Suppressor macrophage treated with lipopolysaccharide for 1 hour (primary cell): ENCODE measurements at regions not wholly inside any gene's neighbourhood (a gene's known extent, or its start where the extent isn't known, plus 50 kb on each side); places are given as distances from the start of the nearest gene placed in this dataset.
A peak's percentile ranks its signal among the peaks of the same experiment; 100 is the strongest.
"Not testable (repeated sequence)": the region's sequence is repeated elsewhere in the genome, so short reads cannot be mapped to it uniquely, and the experiment has no call there.

Source experiments
- DNase-seq, 3 donors: peaks; one replicate each; pipeline ENCODE4 v3.0.0-alpha.2; 2020 to 2022

DNA sequence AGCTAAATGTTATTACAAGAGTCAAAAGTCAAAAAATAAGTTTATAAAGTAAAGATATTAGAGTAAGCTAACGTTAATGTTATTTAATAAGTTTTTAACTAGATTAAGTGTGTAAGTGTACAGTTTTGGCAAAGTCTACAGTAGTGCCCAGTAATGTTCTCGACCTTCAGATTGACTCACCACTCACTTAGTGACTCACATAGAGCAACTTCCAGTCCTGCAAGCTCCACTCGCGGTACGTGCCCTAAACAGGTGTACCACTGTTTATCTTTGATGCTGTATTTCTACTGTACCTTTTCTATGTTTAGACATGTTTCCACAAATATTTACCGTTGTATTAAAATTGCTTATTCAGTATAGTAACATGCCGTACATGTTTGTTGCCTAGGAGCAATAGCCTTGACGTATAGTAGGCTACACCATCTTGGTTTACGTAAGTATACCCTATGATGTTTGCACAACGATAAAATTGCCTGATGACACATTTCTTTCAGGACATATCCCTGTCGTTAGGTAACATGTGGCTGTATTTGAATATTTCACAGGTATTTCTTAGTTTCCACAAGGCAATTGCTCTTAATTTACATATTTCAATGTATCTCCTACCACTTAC, 1641.9 kb upstream of the PIK3C3 start:
- no peak for DNase-seq

DNA sequence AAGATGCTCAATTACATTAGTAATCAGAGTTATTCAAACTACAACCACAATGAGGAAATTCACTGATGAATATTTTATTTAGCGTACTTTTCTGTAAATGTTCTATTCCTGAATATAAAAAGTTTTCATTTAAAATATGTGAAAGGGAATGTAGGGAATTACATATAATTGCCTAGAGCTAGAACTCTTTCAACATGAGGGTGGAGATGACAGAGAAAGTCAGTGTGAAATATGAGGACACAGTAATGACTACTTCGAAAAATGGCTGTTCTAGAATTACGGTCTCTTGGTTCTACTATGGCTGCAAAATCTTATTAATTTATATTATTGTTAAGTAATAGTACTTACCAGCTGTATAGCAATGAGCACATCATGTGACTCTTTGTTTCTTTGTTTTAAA, 1647.4 kb upstream of the PIK3C3 start:
- no peak for DNase-seq

DNA sequence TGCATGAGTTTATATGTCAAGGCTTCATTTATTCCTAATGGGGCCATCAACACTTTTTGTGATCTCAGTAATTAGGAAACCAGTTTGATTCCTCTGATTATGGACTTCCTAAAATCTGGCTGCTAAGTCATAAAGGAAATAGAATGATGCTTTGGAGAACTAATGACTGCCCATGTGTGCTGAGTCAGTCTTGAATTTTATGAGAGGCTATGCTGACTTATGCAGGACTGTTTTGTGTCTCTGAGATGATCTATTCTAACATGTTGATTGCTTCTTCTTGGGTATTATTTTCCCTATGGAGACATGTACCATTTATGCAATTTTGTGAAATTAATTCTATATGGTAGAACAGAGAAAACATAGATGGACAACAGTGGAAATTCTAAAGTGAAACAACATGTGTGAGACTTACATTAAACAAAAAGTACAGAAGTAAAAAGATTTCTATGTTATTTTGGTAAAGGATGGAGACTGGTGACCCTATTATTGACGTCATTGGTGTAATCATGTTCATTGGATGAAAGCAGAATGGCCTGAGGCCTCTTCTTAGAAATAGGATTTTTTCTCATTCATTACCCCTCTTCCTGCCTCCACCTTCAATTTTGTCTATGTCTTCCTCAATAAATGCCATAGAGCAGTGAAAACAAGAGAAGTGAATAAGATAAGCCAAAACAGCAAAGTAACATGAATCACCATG, 1658.2 kb upstream of the PIK3C3 start:
- DNase-seq: no peak

DNA sequence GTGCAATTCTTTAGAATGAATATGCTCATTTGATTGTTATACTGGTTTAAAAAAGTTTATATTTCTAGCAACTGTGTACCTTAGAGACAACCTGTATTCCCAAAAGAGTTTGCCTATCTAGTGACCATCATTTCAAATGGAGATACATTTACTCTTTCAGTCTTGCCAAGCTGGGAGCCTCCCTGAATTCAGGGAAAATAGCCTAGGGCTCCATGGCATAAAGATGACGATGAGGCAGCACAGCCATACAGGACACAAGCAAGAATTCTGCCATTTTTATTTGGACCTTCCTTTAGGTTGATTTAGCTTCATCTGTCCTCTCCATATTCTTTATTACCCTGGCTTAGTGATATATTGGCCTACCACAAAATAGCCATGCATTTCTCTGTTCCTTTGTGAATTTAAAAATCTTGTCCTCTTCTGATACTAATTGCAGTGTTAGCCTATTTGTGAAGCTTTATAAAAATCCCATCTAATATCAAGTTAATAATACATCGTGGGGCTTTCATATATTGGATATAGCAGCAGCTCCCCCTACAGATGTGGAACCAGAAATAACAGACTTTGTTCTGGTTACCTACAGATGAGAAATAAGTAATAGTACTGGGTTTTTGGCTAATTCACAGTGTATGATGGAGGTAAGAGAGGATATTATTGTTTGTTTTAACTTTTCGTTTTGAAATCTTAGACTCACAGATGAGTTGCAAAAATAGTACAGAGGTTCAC, 1661.9 kb upstream of the PIK3C3 start:
- DNase-seq: no peak

DNA sequence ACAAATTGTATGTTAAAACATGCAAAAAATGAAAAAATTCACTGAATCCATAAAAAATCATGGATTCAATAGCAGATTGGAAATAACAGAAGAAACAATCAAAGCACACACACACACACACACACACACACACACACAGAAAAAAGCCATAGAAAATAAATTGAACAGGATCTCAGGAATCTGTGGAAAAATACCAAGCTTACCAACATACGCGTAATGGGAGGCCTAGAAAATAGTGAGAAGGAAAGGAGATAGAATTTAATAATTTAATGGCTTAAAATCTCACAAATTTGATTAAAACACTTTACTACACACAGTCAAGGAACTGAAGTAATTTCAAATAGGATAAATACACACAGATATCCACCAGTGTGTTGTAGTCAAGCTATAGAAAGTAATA, 1671.5 kb upstream of the PIK3C3 start:
- no peak for DNase-seq

DNA sequence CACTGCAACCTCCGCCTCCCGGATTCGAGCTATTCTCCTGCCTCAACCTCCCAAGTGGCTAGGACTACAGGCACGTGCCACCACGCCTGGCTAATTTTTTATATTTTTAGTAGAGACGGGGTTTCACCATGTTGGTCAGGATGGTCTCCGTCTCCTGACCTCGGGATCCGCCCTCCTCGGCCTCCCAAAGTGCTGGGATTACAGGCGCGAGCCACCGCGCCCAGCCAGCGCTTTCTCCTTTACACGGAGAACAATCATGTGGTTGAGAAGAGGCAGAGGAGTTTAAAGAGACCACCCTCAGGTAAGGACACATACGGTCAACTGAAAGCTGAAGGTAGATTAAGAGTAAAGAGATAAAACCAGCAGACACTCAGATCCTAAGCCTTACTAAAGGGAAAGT, 1673.7 kb upstream of the PIK3C3 start:
- not testable (repeated sequence) for DNase-seq

DNA sequence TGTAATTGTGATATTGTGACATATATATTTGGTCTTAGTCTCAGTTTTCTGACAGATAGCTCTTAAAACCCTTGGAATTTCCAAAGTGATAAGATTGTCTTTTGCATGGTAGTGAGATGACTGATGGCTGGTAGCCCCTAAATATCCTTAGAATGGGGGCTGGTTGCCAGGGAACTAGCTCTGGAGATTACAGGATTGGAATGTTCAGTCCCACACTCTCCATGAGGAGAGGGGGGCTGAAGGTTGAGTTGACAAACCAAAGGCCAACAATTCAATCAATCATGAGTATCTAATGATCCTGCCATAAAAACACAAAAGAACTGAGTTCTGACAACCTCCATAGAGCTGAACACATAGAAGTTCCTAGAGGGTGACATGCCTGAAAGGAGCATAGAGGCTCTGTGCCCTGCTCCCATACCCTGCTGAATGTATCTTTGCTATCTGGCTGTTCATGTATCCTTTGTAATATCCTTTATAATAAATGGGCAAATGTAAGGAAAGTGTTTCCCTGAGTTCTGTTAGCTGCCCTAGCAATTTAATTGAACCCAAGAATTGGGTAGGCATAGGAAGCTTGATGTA, 1680.3 kb upstream of the PIK3C3 start:
- DNase-seq: no peak

DNA sequence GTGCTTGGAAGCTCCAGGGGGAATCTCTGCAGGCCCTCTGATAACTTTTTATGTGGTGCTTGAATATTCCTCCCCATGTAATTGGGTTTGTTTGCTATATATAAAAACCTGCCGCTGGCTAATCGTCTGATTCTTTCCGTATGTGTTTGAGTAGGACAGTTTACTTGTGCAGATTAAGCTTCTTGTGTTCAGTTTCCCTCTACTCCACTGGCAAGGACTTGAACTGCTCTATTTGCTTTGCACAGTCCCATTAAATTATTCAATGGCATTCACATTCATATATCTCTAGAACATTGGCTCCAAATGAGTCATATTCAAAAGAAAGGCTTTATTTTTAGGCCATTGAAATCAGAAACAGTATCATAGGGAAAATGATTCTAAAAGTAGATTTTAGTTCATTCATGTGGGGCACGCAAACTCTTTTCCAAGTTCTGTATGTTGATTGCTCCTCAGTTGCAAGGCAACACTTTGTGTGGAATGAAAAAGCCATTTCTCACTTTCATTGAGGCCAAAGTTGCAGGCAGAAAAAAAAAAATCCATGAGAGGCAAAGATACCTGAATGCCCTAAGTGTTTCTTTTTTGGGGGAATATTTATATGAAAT, 1682.3 kb upstream of the PIK3C3 start:
- DNase-seq: no peak

DNA sequence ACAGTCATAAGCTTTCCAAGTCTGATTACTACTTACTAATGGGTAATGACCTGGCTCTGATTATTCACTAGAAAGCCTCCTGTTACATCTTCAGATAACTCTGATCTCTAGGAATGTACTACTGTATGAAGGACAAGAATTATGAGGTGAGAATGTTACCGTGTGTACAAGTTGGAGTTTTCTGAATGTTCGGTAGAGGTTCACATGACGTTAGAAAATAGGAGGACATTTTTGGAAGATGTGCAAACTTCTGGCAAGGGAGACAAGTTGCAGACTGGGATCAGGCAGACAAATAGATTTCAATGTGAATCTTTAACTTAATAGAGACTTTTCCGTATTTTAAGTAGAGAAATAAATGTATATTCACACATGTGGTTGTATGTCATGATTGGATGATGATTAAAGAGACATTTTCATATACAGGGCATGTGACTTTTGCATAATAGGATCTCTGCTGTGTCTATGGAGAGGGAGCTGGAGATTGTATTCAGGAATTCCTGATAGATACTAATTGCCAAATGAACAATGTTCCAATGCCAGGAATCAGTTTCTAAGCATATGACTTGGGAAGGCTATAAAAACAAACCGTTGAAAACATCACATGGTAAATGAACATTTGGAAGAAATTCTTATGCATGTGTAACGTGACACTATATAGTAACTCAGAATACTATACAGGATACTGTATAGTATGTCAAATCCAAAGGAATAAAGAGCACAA, 1695.8 kb upstream of the PIK3C3 start:
- no peak for DNase-seq

DNA sequence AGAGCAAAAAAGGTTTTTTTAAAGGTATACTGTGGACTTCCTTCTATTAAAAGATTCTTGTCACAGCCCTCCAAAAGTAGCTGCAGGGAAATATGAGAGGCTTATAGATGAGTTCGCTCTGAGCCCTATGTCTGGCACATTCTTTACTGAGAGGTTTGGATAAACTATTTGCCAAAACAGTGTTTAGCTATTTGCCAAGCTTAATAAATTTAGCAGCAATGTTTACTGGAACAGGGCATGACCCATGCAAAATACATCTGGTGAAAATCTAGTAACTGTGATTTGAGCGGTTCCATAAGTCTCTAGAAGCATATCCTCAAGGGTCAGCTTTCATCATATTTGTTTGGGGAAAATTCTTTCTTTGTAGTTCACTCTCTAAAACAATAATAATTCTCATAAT, 1696.7 kb upstream of the PIK3C3 start:
- DNase-seq: no peak

DNA sequence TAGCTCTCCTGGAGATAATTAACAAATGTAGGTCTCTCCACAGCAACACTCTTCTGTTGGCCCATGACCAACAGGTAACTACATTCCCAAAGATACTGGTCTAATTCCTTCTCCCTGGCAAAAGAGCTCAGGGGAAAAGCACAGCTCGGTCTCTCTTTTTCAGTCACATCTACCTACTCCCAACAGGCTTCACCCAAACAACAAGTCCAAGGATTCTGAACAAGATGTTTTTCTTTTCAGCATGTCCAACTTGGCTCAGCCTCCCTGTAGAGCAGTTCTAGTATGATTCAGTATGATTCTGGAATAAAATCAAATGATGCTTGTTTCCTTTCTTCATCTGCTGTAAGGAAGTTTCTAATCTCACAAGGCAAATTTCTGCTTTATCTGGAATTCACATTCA, 1704.8 kb upstream of the PIK3C3 start:
- DNase-seq: no peak

DNA sequence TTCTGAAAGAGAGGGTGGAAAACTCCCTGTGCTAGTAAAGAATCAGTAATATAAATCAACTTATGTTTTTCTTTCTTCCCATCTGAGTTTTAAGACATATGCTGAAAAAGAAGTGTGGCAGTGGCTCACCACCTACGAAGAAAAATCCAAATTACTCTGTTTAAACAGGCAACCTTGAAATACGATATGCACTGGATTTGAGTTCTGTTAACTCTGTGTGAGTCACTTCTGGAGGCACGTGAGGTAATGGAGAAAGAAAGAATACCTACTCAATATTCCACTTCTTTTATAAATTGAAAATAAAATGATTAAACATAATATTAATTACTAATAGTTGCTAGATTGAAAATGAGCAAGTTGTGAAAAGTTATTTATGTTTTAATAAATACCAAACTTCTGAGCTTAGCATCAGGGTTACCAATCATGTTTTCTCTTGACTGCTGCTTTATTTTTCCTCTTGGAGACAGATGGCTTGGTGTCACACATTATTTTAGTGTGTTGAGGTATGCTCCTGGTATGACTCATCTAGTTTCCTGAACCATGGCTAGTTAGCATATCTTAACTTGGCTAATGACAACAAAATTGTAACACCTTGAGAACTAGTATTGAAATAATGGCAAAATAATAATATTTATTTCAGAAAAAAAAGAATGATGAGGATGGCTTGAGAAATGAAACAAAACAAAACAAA, 1705.5 kb upstream of the PIK3C3 start:
- no peak for DNase-seq

DNA sequence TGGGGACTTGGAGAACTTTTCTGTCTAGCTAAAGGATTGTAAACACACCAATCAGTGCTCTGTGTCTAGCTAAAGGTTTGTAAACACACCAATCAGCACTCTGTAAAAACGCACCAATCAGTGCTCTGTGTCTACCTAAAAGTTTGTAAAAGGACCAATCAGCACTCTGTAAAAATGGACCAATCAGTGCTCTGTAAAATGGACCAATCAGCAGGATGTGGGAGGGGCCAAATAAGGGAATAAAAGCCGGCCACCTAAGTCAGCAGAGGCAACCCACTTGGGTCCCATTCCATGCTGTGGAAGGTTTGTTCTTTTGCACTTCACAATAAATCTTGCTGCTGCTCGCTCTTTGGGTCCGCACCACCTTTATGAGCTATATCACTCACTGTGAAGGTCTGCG, 1709.4 kb upstream of the PIK3C3 start:
- not testable (repeated sequence) for DNase-seq

DNA sequence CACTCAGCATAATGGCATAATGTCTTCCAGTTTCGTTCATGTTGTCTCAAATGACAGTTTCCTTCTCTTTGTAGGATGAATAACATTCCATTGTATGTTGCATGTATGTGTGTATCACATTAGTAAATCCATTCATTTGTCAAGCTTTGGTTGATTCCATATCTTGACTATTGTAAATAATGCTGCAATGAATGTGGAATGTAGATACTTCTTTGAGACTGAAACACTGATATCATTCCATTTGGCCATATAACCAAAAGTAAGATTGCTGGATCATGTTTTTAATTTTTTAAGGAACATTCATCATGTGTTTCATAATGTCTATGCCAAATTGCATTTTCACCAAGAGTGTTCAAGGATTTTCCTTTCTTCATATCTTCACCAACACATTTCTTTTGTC, 1711.4 kb upstream of the PIK3C3 start:
- DNase-seq: no peak

DNA sequence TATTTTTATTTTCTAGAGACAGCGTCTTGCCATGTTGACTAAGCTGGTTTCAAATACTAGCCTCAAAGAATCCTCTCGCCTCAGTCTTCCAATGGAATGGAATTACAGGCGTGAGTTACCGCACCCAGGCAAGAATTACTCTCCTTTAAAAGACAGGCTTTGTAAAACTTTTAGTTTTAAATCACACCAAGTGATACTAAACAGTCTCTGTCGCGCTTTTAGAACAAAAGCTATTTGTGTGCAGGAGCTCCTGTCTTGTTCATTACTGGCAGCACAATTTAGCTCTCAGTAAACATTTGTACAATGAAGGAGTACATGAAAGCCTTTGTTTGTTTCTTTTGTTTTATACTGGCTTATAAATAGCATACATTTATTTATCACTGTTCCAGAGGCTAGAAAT, 1719.2 kb upstream of the PIK3C3 start:
- no peak for DNase-seq

DNA sequence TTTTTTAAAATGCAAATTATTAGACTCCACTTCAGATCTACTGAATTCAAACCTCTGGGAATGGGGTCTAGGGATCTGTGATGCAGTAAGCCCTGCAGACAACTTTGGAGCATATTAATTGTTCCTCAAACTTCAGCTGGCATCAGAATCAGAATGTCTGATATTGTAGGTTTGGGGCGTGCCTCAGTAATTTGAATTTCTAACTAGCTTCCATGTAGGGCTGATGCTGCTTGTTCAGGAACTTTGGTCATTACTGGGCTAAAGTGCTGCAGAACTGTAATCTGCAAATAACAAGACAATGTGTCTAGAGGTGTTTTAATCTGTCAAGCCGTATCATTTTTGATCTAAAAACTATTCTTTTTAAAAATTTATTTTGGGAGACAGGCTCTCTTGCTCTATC, 1719.7 kb upstream of the PIK3C3 start:
- no peak for DNase-seq

DNA sequence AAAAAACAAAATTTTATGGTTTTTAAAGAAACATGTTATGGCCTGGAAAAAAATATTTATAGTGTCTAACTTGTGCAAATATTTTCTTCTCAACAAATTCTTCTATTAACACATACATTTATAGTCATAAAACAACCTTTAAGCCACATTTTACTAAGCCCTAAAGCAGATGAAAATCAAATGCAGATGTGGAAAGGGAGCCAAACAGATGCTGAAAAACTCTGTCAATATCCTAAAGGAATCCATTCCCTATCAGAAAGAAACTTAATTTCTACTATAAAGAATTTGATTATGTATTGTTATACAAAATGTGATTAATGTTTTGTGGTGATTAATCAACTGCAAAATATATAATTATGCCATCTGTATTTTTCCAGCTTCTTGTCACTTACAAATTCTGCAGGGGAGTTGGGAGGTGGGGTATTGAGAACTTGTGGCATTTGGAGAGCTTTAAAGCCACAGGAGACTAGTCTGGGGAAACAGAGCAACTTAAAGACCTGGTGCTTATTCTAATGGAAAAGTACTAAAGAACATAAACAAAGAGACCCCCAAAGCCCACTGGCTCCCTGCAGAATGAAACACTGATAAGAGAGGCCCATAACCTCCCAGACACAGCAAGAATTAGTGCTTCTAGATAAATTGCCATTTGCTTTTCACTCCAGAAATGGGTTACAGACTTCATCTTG, 1721.0 kb upstream of the PIK3C3 start:
- no peak for DNase-seq

DNA sequence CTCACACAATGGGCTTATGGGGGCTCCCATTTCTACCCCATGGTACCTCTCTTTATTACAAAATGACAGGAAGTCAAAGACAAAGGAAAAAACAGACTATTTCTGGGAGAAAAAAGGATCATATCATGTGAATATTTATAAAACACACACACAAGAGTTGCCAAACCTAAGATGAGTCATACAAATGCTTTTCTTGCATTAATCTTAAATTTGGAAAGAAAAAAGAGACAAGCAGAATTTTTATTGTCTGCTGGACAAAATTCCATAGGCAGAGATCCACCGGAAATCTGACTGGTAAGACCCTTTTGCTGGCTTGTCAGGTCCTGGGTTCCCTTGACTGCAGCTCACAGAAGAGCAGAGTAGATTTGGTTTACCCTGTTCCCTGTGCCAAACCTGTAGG, 1732.3 kb upstream of the PIK3C3 start:
- DNase-seq: no peak

DNA sequence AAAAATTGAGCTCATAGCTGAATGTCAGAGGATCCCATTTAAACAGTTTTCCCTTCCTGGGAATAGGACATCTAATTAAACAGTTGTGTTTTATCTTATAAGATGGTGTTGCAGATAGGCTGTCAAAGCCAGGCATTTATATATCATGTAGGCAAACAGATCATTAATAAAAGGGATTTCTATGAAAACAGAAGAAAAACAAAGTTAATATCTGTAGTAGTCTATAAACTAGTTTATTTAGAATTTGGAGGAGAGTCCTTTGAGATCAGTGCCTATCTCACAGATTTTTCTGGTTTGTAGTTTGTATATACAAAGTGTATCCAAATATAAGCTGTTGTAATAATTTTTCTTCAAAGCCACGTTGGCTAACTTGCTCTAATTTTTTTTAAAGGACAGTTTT, 1738.2 kb upstream of the PIK3C3 start:
- no peak for DNase-seq

DNA sequence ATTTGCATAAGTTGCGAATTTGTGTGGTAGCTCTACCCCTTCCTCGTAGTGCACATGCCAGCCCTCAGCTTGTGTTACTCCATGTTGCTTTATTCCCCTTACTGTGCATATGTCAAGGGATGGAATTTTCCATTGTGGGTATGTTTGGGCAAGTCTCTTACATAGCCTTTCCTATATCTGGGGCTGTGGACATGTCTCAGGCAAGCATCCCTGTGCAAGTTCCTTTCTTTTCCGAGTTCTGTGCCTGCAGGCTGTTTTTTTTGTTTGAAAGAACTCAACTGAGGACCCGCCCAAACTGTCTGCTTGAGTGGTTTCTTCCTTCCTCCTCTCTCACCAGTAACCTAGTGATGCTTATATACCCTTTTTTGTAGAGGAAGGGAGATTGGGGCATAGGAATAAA, 1739.1 kb upstream of the PIK3C3 start:
- DNase-seq: no peak

DNA sequence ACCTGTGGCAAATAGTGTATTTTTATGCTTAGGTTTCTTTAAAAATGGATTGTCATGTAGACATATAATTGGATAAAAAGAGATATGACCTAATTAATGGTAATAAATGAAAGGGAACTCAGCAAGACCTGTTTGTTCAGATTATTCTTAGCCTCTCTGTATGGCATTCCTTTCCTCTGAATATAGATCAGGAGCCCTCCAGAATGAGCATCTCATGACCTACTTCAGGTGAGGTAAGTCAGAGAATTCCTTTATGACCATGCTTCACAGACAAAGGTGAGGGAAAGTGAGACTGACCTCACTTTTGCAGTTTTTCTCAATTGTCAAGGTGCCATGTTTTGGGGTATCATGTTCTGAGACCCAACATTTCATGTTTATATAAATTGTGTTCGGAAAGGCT, 1744.3 kb upstream of the PIK3C3 start:
- no peak for DNase-seq

DNA sequence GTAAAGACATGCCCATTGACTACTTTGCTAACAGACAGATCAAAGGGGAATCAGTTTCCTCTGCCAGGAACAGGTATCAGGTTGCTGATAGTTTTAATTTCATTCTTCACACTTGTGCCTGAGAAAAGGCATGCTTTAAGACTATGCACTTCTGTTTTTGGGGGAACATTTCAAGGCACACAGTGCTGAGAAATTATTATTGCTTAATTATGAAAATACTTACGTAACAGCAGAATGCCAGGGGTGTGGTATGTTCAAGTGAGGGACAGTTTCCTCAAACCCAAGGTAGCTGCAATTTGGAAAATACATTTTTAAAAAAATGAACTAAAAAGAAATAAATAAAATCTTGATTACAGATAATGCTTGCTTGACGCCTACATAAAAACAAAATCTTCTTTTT, 1746.1 kb upstream of the PIK3C3 start:
- DNase-seq: peak in 2 of 3 donors; percentile 6 to 25
